Stimulated activated CD8-positive, alpha-beta memory T cell treated with anti-CD3 and anti-CD28 coated beads, Interleukin-12 subunit alpha, Interleukin-12 subunit beta, amount 100 ng/mL, for 24 hours (primary cell): ENCODE measurements at regions not wholly inside any gene's neighbourhood (a gene's known extent, or its start where the extent isn't known, plus 50 kb on each side); places are given as distances from the start of the nearest gene placed in this dataset.

Experiments
- DNase-seq: peaks from one replicate; pipeline ENCODE4 v3.0.0-alpha.2; 2020; ENCODE audit errors: extremely low read depth

DNA sequence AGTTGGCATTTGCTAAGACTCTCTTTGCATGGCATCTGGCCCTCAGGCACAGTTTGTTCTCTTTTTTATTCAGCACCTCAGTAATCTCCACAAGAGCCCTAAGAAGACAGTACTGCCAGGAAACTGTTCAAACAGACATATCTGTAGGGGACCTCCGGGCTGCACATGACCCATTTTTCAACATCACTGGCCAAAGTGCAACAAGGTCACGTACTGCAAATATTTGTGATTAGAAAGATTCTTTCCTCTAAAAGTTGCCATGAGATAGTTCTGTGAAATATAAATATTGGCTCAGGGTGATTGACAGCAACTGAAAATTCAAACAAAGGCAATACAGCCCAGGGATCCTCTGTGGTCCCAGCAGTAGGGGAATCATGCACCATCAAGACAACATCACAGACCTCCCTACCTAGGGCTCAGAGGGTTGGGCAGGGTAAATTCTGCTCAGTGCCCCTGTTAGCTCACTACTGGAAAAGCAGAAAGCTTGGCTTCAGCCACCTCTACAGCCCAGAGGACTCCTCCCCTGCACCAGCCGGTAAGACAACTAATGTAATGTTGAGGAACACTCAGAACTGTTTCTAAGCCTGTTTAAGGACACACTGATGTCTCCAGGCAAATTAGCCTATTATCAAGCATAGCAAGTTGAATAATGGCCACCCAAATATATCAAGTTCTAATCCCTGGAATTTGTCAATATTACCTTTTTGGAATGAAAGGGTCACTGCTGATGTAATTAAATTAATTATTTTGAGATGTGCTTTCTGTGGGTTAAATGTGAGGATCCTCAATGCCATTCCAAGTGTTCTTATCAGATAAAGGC is 117.4 kb upstream of the LPP start:
- no peak for DNase-seq

DNA sequence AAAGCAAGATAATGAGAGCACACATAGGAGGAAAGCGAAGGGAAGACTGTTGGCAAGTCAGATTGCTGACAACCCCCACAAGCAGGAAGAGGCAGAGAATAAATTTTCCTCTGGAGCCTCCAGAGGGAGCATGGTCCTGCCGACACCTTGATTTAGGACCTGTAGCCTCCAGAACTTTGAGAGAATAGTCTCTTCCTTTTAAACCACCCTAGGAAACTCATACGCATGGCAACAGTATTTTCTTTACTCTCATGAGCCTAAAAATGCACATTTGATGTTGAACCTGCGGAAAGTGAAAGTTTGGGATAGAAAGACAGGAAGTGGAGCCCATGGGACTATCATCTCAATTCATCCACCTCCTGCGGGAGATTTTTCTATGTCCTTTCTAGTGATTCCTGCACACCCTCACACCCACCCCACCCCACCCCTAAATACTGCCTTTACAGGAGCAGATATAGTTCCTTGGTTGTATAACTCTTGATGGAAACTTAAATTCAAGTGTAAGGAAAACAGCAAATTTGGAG is 116.7 kb upstream of the LPP start:
- DNase-seq, result no peak

DNA sequence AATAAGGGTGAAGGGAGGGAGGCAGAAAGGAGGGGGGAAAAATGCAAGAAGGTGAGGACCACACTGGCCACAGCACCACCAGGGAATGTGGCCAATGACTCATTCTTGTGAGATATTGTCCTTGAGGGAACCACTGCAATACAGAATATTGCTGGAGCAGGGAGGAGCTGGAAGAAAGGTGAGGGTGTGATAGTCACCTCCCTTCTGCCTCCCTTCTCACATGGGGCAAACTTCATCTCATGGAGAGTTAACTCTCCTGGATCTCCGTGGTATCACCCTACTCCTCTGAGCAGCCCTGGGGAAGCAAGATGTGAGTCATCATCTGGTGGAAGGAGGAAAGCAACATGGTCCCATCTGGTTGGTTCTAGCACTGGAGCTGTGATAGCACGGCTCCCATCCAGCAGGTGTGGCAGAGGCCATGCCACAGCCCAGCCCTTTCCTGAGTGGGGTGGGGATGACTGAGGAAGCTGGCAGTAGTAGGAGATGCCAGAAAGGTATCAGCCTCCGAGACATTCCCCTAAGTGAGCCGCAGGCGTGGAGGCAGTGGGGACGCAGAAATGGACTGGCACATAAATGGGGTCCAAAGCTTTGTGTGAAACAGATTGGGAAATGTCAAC is 115.9 kb upstream of the LPP start:
- DNase-seq, result no peak

DNA sequence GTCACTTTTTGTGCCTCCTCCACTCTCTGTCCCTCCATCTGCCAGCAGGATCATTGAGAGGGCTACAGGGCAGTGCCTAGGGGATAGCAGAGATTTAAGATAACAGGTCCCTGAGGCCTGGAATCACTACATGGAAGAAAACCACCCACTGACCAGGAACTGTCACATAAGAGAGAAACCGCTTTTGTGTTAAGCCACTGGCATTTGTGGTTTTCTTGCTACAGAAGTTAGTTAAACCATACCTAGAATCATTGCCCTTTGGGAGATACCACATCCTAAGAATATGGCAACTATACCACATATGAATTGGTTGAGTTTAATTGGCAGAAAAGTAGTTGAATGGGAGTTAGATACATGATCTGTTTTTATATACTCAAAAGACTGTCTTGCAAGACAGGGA is 112.8 kb upstream of the LPP start:
- no peak for DNase-seq

DNA sequence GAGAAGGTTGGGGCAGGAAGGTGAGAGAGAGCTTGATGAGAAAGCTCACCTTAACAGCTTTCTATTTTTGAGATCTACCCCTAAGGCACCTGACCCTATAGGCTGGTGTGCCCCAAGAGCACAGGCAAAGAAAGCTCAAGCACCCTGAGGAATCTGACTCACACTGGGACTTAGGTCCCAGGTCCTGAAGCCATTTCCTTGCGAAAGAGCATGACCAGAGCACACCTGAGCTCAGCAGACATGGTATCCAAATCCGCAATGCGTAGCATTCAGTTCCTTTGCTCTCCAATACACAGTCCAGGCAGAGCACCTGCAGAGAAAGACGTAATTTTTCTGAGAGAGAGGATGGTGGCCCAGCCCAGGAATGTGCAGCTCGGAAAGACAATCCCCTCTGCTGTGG is 112.1 kb upstream of the LPP start:
- no peak for DNase-seq

DNA sequence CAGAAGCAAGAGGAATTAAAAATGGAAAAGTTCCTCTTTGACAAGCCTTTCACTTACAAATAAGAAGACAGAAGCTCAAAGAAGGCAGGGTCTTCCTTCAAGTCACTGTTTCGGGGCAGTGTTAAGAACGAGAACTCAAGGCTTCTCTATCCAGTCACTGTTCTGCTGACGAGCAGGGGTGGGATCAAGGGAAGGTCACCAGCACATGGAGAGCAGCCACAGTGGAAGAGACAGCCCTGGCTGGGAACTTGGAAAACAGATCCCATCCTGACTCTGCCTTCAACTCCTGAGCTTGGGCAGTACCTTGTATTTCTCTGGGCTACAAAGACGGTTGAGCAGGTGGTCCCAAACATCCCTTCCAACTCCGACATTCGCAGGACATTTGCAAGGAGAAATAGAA is 111.5 kb upstream of the LPP start:
- no peak for DNase-seq

DNA sequence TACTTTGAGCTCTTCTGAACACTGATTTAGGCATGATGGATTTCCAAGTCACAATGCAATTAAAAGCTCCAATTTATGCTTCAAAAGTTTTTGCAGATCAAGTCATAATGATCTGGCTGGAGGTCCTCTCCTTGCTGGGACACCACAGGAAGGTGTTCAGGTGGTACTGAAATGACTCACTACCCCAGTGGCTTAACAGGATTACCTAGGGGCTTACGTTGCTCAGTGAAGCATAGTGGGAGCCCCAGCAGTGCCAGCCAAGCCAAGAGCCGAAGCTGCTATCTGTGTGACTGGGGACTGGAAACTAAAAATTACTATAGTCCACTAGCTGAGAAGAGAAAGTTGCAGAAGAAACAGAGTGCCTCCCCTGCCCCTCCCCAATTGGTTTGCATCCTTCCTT is 110.1 kb upstream of the LPP start:
- DNase-seq, result no peak

DNA sequence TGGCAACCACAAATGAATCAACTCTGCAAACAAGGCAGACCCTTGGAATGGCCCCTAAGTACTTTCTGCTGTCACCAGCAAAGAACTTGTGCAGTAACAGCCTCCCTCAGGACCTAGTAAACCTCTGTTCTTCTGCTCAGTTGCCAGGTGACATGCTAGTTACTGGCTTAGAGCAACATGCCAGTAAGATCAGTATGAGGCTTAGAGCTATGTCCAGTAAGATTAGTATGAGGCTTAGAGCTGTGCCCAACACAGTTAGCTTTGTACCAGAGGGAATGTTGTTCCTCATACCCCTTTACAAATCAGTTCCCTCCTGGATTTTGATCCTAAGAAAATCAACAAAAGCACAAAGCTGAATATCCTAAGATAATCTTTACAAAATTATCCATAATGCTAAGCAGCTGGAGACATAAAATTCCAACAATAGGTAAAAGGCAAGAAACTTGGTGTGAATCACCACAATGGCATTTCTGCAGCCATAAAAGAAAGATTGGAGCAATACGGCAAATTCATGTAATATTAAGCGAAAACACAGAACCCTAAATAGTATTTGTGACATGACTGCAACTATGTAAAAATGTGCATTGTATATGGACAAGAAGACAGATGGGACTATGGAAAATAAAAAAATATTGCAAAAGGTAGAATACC is 107.3 kb upstream of the LPP start:
- DNase-seq, result no peak

DNA sequence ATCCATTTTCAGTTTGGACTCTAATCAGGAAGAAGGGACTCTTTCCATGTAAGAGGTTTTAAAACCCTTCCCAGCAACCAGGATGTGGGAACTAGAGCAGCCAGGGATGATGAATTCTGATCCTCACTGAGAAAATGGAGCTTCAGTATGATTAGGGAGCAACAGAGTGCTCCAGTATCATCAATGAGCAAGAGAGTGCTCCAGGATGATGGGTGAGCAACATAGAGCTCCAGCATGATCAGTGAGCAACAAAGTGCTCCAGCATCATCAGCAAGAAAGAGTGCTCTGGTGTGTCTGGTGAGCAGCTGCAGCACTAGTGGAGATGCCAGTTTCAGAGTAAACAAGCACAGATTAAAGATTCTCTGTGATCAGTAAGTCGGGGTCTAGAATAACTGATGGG is 106.4 kb upstream of the LPP start:
- DNase-seq, result no peak

DNA sequence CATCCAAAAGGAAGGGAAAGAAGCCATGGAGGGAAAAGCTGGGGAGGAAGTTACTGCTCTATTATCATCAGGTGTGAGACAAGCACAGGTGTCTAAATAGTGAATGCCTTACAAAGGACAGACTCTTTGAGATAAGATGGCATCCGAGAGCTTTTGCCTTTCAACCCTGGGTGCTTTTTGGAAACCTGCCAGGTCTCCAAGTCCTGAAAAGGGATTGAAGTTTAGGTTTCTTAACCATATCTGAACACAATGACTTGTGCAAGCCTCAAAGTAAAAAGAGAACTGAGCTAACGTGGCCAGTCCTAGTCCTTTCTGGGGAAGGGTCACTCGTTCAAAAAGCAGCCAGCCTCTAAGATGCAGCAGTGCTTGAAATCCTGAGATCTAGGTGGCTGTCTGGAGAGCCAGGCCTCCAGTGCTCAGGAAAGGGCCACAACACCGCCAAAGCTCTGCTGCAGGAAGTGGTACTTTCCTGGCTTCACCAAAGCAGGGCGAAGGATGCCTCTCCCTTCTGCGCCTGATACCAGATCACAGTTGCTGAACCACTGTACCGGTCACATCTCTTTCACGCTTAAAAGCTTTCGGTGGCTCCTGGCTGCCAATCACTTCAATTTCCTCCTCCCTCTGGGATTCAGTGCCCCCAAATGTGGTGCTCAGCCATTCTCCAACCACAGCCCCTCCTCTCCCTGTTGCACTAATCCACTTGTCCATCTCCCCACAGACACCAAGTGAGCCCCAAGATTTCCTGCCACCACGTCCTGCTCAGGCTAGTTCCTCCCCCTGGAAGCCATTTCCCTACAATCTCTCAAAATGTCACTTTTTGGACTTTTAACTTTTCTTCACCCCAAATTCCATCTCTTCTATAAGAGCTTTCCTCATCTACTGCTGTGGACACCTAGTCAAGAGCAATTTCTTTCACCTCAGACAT is 104.1 kb upstream of the LPP start:
- no peak for DNase-seq

DNA sequence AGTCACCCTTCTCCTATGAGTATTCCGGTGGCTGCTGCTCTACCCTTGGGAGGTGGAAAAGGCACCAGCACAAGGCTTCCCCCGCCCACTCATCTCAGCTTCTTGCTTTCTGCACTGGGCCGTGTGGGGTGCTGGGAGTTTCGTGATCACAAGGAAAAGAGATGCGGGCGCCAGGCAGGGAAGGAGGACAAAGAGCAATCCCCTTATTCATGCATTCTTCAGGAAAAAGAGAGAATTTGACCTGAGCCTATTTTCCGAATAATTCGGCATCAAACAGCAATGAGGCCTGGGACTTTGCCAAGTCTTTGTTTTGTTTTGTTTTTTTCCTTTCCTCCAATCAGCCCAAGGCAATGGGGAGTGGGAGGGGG is 102.2 kb upstream of the LPP start:
- DNase-seq, result no peak

DNA sequence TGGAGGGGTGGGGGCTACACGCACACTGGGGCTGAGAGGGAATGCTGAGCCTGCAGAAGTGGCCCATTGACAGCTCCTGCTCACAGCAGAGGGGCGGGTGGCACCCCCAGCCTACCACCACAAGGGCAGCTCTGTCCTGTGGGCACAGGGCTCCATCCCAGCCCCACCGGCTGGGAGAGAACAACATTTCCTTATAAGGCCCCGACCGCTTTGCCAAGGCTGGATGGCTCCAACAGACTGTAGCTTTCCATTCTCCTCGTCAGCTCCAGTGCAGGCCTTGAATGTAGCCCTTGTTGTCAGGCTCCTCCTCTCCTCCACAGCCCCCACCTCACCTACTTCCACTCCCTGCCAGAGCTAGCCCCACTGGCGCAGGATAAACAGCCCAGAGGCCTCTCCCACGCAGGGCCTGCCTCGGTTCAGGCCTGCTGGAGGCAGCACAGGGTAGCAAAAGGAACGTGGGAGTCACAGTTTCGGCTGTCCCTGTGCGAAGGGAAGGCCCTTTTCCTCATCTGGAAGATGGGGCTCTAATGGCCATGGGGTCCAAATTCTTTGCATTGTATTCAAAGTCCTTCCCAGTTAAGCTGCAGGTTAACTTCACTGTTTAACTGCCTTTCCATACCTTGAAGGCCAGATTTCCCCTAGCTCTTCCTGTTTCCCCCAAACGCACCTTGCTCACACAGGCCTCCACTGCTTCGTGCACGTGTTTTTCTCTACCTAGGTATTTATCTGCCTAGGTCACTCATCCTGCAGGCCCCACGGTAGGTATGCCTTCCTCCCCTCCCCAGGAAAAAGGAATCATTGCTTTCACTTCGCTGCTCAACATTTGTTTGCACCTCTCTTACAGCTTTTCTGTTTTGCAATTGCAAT is 101.6 kb upstream of the LPP start:
- no peak for DNase-seq

DNA sequence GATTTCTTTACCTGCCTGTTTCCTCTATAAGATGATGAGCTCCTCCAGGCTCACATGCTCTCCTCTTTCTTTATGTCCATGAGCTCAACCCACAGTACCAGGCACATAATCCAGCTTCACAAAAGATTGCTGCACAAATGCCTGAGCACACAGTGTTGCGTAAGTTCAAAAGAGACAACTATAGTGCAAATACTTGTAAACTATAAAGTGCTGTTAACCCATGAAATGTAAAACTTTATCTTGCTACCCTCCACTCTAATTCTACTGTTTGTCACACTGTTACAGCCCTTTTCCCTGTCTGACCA is 101.0 kb upstream of the LPP start:
- no peak for DNase-seq

DNA sequence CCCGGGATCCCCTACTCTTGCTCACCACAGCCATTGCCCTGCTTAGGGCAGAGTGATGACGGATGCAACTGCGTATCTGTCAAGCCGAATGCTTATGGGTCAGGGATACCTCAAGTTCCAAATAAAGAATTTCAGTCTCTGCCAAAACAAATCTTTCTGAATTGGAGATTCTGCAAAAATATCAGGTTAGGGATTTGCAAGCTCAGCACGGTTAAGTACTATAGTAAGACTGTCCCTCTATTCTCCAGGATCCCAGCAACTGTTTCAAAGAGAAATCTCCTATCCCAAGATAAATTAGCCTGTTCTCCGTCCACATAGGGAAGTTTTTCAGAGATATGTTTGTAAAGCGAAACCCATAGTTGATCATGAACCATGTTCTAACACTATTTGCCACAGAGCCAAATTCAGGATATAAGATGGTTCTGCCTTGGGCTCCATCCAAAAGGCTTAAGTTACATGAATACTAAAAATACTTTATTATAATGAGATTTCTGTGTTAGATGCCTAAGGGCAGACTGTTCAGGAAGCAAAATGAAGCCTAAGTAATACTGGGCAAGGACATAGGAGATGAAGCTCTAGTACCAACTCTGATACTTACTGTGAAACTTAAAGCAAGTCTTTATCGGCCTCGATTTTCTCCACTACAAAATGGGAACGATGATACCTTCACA is 100.1 kb upstream of the LPP start:
- DNase-seq, result no peak

DNA sequence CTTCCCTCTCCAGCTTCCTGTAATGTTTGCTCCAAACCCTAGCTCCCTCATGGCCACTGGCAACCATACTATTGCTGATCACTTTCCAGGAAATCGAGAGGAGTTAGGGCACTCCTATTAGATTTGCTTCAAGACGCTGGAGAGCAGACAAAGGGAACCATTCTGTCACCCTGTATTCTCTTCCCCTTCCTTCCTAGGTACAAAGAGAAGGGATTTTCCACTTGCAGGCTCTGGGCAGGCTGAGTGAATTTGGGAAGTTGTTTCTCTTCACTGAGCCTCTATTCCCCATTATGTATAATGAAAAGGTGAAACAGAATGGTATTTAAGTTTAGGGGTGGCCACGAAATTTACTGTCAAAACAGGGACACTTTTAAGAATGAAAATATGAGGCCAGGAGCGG is 99.4 kb upstream of the LPP start:
- DNase-seq, result no peak

DNA sequence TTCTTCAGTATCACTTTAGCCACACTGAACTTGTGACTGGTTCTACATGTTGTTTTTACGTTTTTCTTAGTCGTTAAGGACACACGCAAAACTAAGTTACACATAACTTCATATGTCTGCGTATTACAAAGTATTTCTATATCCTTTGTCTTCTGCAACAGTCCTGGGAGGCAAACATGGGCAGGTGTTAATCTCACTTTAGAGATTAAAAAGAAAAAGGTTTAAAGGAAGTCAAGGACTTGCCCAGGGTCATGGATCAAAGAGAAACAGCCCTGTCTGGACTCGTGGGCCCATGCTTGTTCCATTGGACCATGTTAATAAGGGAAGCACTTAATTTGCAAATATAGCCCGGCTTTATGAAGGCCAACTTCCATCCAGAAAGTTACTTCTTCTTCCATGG is 98.6 kb upstream of the LPP start:
- DNase-seq, result no peak

DNA sequence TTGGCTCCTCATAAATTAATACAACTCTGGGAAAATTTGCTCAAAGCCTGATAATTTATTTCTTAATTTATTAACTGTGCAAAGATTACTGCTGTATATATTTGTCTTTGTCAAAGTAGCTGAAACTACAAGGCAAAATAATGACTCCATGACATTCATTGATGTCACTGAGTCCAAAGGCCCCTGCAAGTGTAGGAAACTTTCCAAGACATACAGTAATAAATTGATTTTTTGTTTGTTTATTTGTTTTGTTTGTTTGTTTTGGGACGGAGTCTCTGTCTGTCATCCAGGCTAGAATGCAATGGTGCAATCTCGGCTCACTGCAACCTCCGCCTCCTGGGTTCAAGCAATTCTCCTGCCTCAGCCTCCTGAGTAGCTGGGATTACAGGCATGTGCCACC is 96.8 kb upstream of the LPP start:
- DNase-seq, result no peak

DNA sequence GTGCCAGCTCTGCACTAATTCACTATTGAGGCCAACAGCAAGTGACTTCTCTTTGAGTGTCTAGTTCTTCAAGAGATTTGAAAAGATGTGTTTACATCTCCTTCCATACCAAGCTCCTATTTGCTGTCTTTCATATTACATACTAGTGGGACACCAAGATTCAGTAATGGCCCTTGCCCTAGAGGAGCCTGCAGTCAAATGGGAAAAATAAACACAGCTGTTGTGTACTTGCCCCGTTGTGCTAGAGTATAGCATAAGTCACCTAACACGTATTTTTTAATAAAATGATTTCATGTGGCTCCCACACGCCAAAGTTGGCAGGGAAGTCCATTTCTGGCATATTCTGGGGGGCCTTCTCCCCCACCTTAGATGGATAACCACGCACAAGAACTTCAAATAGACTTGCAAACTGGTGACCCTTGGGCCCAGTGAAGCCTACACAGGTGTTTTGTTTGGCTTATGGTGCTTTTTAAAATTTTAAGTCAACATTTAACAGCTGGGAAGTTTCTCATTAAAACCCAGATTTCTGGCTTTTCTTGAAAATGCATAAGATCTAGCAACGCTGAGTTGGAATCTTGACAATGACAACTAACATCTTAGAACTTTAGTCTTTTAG is 95.3 kb upstream of the LPP start:
- DNase-seq, result no peak

DNA sequence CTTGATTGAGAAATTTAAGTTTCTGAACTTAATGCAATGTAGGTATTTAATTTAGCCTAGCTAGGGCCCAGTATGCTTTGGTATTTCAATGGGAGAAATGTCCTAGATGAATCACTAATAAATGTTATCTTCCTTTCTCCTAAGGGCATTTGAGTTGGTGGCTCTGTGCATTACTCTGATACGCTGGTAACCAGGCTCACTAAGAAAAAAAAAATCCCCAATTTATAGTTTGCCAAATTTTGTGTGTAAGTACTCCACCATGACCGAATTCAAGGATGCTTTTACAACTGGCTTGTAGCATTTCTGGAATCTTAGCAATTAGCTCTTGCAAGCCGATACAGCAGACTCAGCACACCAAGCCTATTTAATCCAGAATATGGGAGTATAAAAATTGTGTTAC is 94.6 kb upstream of the LPP start:
- no peak for DNase-seq

DNA sequence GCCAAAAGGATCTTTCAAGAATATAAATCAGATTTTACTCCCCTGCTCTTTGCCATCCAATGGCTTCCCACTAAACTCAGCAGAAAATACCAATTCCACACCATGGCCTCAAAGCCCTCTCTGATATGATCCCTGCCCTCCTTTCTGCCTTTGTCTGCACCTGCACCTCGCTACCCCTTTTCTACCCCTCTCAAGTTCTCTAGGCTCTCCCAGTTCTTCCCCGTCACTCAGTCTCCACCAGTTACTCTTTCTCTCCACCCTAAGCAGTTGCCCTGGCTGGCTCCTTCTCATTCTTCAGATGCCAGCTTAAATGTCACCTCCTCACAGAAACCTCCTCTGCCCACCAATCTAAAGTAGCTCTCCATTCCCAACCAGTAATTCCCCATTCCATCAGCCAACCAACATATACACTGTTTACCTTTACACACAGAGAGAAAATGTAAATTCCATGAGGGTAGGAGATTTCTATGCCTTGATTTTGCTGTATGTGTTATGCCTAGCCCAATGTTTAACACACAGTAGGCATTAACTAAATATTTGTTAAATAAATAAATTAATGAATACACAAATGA is 93.6 kb upstream of the LPP start:
- no peak for DNase-seq
